ENCODE measurements at regions not wholly inside any gene's neighbourhood (a gene's known extent, or its start where the extent isn't known, plus 50 kb on each side); places are given as distances from the start of the nearest gene placed in this dataset.

- no peak overlapping the region for H3K27ac ChIP-seq
Measured at GRCh38 chr3:134427400-134428111, 53.3 kb upstream of the AMOTL2 start.

GRCh38 chr3:134426660-134427181, 52.5 kb upstream of the AMOTL2 start:
- Histone ChIP-seq H3K4me1 (no peaks in the 10 kb centered on the region), H3K27ac (no peak overlapping the region), H3K36me3 (no peaks in the 10 kb centered on the region), H3K9me3 (no peaks in the 10 kb centered on the region), H3K4me3 (no peak overlapping the region), H3K27me3 (no peaks in the 10 kb centered on the region)
- DNase-seq: no peak
- TF ChIP-seq POLR2A (IDR thresholded peaks at IDR 0.05) (no peak), CTCF (IDR thresholded peaks at IDR 0.05) (no peak)

More at GRCh38 chr3:134427400-134428111, 53.3 kb upstream of the AMOTL2 start:
- Histone ChIP-seq H3K4me3 (no peak overlapping the region), H3K27me3 (no peaks in the 10 kb centered on the region), H3K36me3 (no peaks in the 10 kb centered on the region), H3K9me3 (no peaks in the 10 kb centered on the region), H3K4me1 (no peaks in the 10 kb centered on the region)
- peak in 1 of 3 donors; percentile 51 for DNase-seq
- TF ChIP-seq POLR2A (IDR thresholded peaks at IDR 0.05) (no peak), CTCF (IDR thresholded peaks at IDR 0.05) (no peak)

- DNase-seq: no peak
- no peaks in the 10 kb centered on the region for H3K9me3 ChIP-seq
- H3K36me3 ChIP-seq: no peaks in the 10 kb centered on the region
- TF ChIP-seq POLR2A (IDR thresholded peaks at IDR 0.05) (no peak), CTCF (IDR thresholded peaks at IDR 0.05) (no peak)
- no peak overlapping the region for H3K4me3 ChIP-seq
- H3K4me1 ChIP-seq: no peaks in the 10 kb centered on the region
- no peak overlapping the region for H3K27ac ChIP-seq
- no peaks in the 10 kb centered on the region for H3K27me3 ChIP-seq
Measured at GRCh38 chr3:134425943-134426342, 51.7 kb upstream of the AMOTL2 start.

Measured in Peyer's patch (tissue), 4 donors.